Smooth muscle cell (in vitro differentiated cells): ENCODE measurements at regions not wholly inside any gene's neighbourhood (a gene's known extent, or its start where the extent isn't known, plus 50 kb on each side); places are given as distances from the start of the nearest gene placed in this dataset.

Experiments
- DNase-seq: peaks from one replicate; lab custom pipeline; 2025; ENCODE audit not compliant: unreplicated experiment; lab: John Stamatoyannopoulos, UW
- H2AFZ ChIP-seq: fragments of 200-600 bp; sonication (generic); 2 replicates; pipeline ENCODE4 v1.6.0; 2016; ENCODE audit warnings: antibody characterized with exemption, low read depth, mild to moderate bottlenecking
- H3F3A ChIP-seq: fragments of 200-600 bp; sonication (generic); 2 replicates; pipeline ENCODE4 v1.6.0; 2017; ENCODE audit warnings: antibody characterized with exemption, low read depth
- H3K27ac ChIP-seq: fragments of 200-600 bp; sonication (generic); 2 replicates; pipeline ENCODE4 v1.5.1; 2016; ENCODE audit warnings: low read depth, mild to moderate bottlenecking
- H3K27me3 ChIP-seq: fragments of 200-600 bp; sonication (generic); 2 replicates; pipeline ENCODE4 v1.6.1; 2016; ENCODE audit warnings: low read depth, mild to moderate bottlenecking
- H3K36me3 ChIP-seq: fragments of 200-600 bp; sonication (generic); 2 replicates; pipeline ENCODE4 v1.5.1; 2016; ENCODE audit warnings: low read depth
- H3K4me1 ChIP-seq: fragments of 200-600 bp; sonication (generic); 2 replicates; pipeline ENCODE4 v1.5.1; 2016; ENCODE audit warnings: low read depth
- H3K4me2 ChIP-seq: fragments of 200-600 bp; sonication (generic); 2 replicates; pipeline ENCODE4 v1.6.0; 2016; ENCODE audit warnings: mild to moderate bottlenecking
- H3K4me3 ChIP-seq: fragments of 200-600 bp; sonication (generic); 2 replicates; pipeline ENCODE4 v1.5.1; 2016; ENCODE audit warnings: mild to moderate bottlenecking
- H3K79me2 ChIP-seq: fragments of 200-600 bp; sonication (generic); 2 replicates; pipeline ENCODE4 v1.6.0; 2016; ENCODE audit warnings: low read depth, mild to moderate bottlenecking
- H3K9ac ChIP-seq: fragments of 200-600 bp; sonication (generic); 2 replicates; pipeline ENCODE4 v1.6.0; 2016; ENCODE audit warnings: low read depth
- H3K9me3 ChIP-seq: fragments of 200-600 bp; sonication (generic); replicated peaks from 2 replicates; pipeline ENCODE4 v1.5.1; 2016; ENCODE audit warnings: low read depth
- H4K20me1 ChIP-seq: fragments of 200-600 bp; sonication (generic); 2 replicates; pipeline ENCODE4 v1.6.0; 2016; ENCODE audit warnings: low read depth
- WGBS: methylation state at CpG from one replicate; pipeline ENCODE4 v1.1.7; 2016; ENCODE audit warnings: low lambda C conversion rate; 5-methylcytosine and 5-hydroxymethylcytosine counted together
- TF ChIP-seq, protein P1 (sequence below): fragments of 200-600 bp; sonication (generic); IDR thresholded peaks from 2 replicates; pipeline ENCODE4 v1.5.1; 2017; ENCODE audit warnings: borderline replicate concordance, mild to moderate bottlenecking, antibody characterized with exemption; ENCODE audit not compliant: insufficient read depth, poor library complexity, severe bottlenecking

GRCh38 chr1:79568411-79568810, 561.9 kb upstream of the ADGRL4 start:
- TF ChIP-seq, protein P1, sequence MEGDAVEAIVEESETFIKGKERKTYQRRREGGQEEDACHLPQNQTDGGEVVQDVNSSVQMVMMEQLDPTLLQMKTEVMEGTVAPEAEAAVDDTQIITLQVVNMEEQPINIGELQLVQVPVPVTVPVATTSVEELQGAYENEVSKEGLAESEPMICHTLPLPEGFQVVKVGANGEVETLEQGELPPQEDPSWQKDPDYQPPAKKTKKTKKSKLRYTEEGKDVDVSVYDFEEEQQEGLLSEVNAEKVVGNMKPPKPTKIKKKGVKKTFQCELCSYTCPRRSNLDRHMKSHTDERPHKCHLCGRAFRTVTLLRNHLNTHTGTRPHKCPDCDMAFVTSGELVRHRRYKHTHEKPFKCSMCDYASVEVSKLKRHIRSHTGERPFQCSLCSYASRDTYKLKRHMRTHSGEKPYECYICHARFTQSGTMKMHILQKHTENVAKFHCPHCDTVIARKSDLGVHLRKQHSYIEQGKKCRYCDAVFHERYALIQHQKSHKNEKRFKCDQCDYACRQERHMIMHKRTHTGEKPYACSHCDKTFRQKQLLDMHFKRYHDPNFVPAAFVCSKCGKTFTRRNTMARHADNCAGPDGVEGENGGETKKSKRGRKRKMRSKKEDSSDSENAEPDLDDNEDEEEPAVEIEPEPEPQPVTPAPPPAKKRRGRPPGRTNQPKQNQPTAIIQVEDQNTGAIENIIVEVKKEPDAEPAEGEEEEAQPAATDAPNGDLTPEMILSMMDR: no peak
- no peak overlapping the region for H3K27ac ChIP-seq
- no peaks in the 10 kb centered on the region for H3K36me3 ChIP-seq
- 28% methylated on average over 1 of the region's 1 CpG for WGBS
- H3K9me3 ChIP-seq: no peaks in the 10 kb centered on the region
- no peak overlapping the region for H3K4me3 ChIP-seq
- DNase-seq: no peak
- no peak overlapping the region for H2AFZ ChIP-seq
- H3K27me3 ChIP-seq: no peaks in the 10 kb centered on the region
- no peaks in the 10 kb centered on the region for H3K79me2 ChIP-seq
- H3K4me1 ChIP-seq: no peaks in the 10 kb centered on the region
- no peaks in the 10 kb centered on the region for H3F3A ChIP-seq
- H4K20me1 ChIP-seq: no peaks in the 10 kb centered on the region
- H3K4me2 ChIP-seq: no peak overlapping the region
- no peak overlapping the region for H3K9ac ChIP-seq

GRCh38 chr1:79561521-79561978, 555.0 kb upstream of the ADGRL4 start:
- H3K36me3 ChIP-seq: no peaks in the 10 kb centered on the region
- H3F3A ChIP-seq: no peaks in the 10 kb centered on the region
- no peaks in the 10 kb centered on the region for H3K4me1 ChIP-seq
- H3K27me3 ChIP-seq: no peaks in the 10 kb centered on the region
- no peak overlapping the region for H2AFZ ChIP-seq
- H3K4me3 ChIP-seq: no peak overlapping the region
- TF ChIP-seq, protein P1: no peak
- H3K79me2 ChIP-seq: no peaks in the 10 kb centered on the region
- no peak overlapping the region for H3K9ac ChIP-seq
- no peaks in the 10 kb centered on the region for H4K20me1 ChIP-seq
- no peak overlapping the region for H3K4me2 ChIP-seq
- no peak for DNase-seq
- 95% methylated on average over 16 of the region's 17 CpGs for WGBS
- no peak overlapping the region for H3K27ac ChIP-seq
- H3K9me3 ChIP-seq: no peaks in the 10 kb centered on the region

- no peak for DNase-seq
- H3K79me2 ChIP-seq: no peaks in the 10 kb centered on the region
- no peak overlapping the region for H3K4me3 ChIP-seq
- H3K36me3 ChIP-seq: no peaks in the 10 kb centered on the region
- H2AFZ ChIP-seq: no peak overlapping the region
- H4K20me1 ChIP-seq: no peaks in the 10 kb centered on the region
- no peaks in the 10 kb centered on the region for H3K4me1 ChIP-seq
- H3K27me3 ChIP-seq: no peaks in the 10 kb centered on the region
- no peak overlapping the region for H3K9ac ChIP-seq
- H3K4me2 ChIP-seq: no peak overlapping the region
- no peak overlapping the region for H3K27ac ChIP-seq
- H3K9me3 ChIP-seq: no peaks in the 10 kb centered on the region
- TF ChIP-seq, protein P1: no peak
- no peaks in the 10 kb centered on the region for H3F3A ChIP-seq
These were observed 549.7 kb upstream of the ADGRL4 start for GRCh38 chr1:79556189-79556588.

DNA sequence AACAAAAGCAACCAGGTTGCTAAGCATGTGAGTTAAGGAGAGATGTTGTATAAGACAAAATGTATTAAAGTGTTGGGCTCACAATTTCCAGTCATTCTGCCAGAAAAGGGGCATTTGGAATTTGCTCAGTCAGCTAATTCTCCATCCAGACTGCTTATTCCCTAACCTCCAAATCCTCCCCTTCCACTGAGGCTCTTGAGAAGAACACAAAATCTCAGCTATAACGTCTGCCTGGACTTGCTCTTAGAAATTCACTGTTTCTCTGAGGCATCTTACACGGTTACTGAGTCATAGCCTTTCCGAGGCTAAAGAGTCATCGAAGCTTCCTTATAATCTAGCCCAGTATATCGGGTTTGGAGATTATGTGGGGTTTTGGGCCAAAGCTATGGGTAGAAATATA, 548.2 kb upstream of the ADGRL4 start:
- H3K9ac ChIP-seq: no peak overlapping the region
- H3K4me1 ChIP-seq: no peaks in the 10 kb centered on the region
- WGBS: 21% methylated on average over 5 of the region's 5 CpGs
- DNase-seq: no peak
- no peak overlapping the region for H3K4me2 ChIP-seq
- no peaks in the 10 kb centered on the region for H3F3A ChIP-seq
- no peak overlapping the region for H2AFZ ChIP-seq
- H4K20me1 ChIP-seq: no peaks in the 10 kb centered on the region
- H3K79me2 ChIP-seq: no peaks in the 10 kb centered on the region
- H3K27me3 ChIP-seq: no peaks in the 10 kb centered on the region
- TF ChIP-seq, protein P1: no peak
- H3K4me3 ChIP-seq: no peak overlapping the region
- H3K9me3 ChIP-seq: no peaks in the 10 kb centered on the region
- H3K27ac ChIP-seq: no peak overlapping the region
- no peaks in the 10 kb centered on the region for H3K36me3 ChIP-seq
